Smooth muscle cell (in vitro differentiated cells): ENCODE measurements at regions not wholly inside any gene's neighbourhood (a gene's known extent, or its start where the extent isn't known, plus 50 kb on each side); places are given as distances from the start of the nearest gene placed in this dataset.

ENCODE experiments used
- DNase-seq: peaks from one replicate; lab custom pipeline; 2025; ENCODE audit not compliant: unreplicated experiment; lab: John Stamatoyannopoulos, UW
- H2AFZ ChIP-seq: fragments of 200-600 bp; sonication (generic); 2 replicates; pipeline ENCODE4 v1.6.0; 2016; ENCODE audit warnings: antibody characterized with exemption, low read depth, mild to moderate bottlenecking
- H3F3A ChIP-seq: fragments of 200-600 bp; sonication (generic); 2 replicates; pipeline ENCODE4 v1.6.0; 2017; ENCODE audit warnings: antibody characterized with exemption, low read depth
- H3K27ac ChIP-seq: fragments of 200-600 bp; sonication (generic); 2 replicates; pipeline ENCODE4 v1.5.1; 2016; ENCODE audit warnings: low read depth, mild to moderate bottlenecking
- H3K27me3 ChIP-seq: fragments of 200-600 bp; sonication (generic); 2 replicates; pipeline ENCODE4 v1.6.1; 2016; ENCODE audit warnings: low read depth, mild to moderate bottlenecking
- H3K36me3 ChIP-seq: fragments of 200-600 bp; sonication (generic); 2 replicates; pipeline ENCODE4 v1.5.1; 2016; ENCODE audit warnings: low read depth
- H3K4me1 ChIP-seq: fragments of 200-600 bp; sonication (generic); 2 replicates; pipeline ENCODE4 v1.5.1; 2016; ENCODE audit warnings: low read depth
- H3K4me2 ChIP-seq: fragments of 200-600 bp; sonication (generic); 2 replicates; pipeline ENCODE4 v1.6.0; 2016; ENCODE audit warnings: mild to moderate bottlenecking
- H3K4me3 ChIP-seq: fragments of 200-600 bp; sonication (generic); 2 replicates; pipeline ENCODE4 v1.5.1; 2016; ENCODE audit warnings: mild to moderate bottlenecking
- H3K79me2 ChIP-seq: fragments of 200-600 bp; sonication (generic); 2 replicates; pipeline ENCODE4 v1.6.0; 2016; ENCODE audit warnings: low read depth, mild to moderate bottlenecking
- H3K9ac ChIP-seq: fragments of 200-600 bp; sonication (generic); 2 replicates; pipeline ENCODE4 v1.6.0; 2016; ENCODE audit warnings: low read depth
- H3K9me3 ChIP-seq: fragments of 200-600 bp; sonication (generic); replicated peaks from 2 replicates; pipeline ENCODE4 v1.5.1; 2016; ENCODE audit warnings: low read depth
- H4K20me1 ChIP-seq: fragments of 200-600 bp; sonication (generic); 2 replicates; pipeline ENCODE4 v1.6.0; 2016; ENCODE audit warnings: low read depth
- WGBS: methylation state at CpG from one replicate; pipeline ENCODE4 v1.1.7; 2016; ENCODE audit warnings: low lambda C conversion rate; 5-methylcytosine and 5-hydroxymethylcytosine counted together
- TF ChIP-seq, protein P1 (sequence below): fragments of 200-600 bp; sonication (generic); IDR thresholded peaks from 2 replicates; pipeline ENCODE4 v1.5.1; 2017; ENCODE audit warnings: borderline replicate concordance, mild to moderate bottlenecking, antibody characterized with exemption; ENCODE audit not compliant: insufficient read depth, poor library complexity, severe bottlenecking

DNA sequence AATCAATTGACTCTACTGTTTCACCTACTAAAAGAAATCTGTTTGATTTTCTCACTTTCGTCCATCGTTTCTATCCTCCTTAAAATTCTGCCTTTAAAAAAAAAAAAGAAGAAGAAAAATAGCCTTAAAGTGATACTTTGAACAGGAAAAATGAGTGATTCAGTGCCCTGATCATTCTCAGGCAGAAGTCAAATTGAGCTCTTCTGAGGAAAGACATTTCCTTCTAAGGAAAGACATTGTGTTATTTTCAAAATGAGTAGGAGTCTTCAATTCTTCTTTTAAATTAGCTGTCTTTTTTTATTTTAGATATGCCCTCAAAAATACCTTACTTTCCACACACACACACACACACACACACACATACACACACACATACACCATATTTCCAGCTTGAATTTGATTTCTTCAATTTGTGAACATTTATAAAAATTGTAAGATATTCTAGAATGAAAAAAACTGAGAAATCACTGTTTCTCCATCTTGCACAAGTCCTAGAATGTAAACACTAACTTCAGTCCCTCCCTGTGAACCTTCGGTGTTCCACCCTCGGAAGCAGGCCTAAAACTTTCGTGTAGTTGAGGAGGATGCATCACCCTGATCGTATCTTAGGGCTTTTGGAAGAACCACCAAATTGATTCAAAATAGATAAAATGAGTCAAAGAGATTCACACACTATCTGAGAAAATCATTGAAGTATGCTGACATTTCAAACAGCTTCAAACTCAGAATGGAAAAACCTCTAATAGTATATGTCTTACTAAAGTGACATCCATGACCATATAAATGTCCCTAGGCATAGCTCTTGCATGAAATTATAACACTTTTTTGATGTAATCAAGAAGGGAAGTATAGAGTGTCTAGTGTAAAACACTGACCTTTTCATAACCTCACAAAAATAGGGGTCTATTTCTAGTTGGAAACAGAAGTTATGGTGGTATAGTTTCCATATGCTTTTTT, 270.8 kb downstream of the GATA3 start:
- no peaks in the 10 kb centered on the region for H3K79me2 ChIP-seq
- TF ChIP-seq, protein P1, sequence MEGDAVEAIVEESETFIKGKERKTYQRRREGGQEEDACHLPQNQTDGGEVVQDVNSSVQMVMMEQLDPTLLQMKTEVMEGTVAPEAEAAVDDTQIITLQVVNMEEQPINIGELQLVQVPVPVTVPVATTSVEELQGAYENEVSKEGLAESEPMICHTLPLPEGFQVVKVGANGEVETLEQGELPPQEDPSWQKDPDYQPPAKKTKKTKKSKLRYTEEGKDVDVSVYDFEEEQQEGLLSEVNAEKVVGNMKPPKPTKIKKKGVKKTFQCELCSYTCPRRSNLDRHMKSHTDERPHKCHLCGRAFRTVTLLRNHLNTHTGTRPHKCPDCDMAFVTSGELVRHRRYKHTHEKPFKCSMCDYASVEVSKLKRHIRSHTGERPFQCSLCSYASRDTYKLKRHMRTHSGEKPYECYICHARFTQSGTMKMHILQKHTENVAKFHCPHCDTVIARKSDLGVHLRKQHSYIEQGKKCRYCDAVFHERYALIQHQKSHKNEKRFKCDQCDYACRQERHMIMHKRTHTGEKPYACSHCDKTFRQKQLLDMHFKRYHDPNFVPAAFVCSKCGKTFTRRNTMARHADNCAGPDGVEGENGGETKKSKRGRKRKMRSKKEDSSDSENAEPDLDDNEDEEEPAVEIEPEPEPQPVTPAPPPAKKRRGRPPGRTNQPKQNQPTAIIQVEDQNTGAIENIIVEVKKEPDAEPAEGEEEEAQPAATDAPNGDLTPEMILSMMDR = no peak
- no peak for DNase-seq
- H3K4me2 ChIP-seq = no peak overlapping the region
- H2AFZ ChIP-seq = no peak overlapping the region
- WGBS = 75% methylated on average over 6 of the region's 6 CpGs
- no peaks in the 10 kb centered on the region for H4K20me1 ChIP-seq
- no peaks in the 10 kb centered on the region for H3F3A ChIP-seq
- H3K27me3 ChIP-seq = peaks cover 9% of the 10 kb centered on the region
- no peaks in the 10 kb centered on the region for H3K4me1 ChIP-seq
- H3K9ac ChIP-seq = no peak overlapping the region
- no peaks in the 10 kb centered on the region for H3K36me3 ChIP-seq
- H3K9me3 ChIP-seq = no peaks in the 10 kb centered on the region
- no peak overlapping the region for H3K4me3 ChIP-seq
- no peak overlapping the region for H3K27ac ChIP-seq

DNA sequence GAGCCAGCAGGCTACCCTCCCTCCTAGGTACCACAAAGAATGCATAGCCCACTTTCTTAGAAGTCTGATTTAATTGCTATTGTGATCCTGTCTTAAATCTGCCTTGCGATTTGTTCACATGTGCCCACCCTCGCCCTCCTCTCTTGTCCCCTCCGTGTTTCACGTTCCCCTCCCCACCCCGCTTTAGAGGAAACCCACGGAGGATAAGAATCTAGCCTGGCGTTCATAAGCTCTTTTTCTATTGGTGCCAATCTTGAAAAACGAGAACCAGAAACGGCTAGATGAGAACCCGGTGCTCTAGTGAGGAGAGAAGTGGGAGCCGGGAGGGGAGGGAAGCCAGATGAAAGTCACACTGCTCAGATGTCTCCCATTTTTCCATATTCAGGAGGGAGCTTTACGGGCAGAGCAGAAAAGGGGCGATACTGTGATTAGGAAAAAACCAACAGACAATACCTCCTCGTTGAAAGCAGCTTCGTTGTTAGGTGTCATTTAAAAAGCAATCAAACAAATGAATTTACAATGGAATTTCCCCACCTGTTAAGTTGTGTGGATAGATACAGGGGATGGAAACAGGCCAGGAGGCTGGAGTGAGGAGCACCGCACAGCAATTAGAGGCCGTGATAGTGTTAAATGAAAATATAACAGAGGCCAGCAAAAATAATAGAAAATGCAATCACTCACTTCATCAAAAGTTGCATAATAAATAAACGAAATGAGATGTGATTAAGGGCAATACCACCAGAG, 272.1 kb downstream of the GATA3 start:
- no peak overlapping the region for H3K4me2 ChIP-seq
- DNase-seq = no peak

DNA sequence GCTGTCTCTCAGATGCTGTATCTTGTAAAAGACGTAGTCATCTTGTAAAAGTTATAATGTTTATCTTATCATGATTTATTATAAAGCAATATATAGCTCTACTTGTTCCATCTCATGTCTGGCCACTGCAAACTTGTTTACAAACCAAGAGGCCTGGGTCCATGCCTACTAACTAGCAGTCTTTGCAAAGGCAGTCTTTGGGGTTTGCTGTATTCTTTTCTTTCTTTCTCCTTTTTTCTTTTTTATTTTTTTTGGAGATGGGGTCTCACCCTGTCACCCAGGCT, 272.6 kb downstream of the GATA3 start:
- no peak overlapping the region for H3K4me2 ChIP-seq
- no peak overlapping the region for H3K9ac ChIP-seq
- no peaks in the 10 kb centered on the region for H3K79me2 ChIP-seq
- WGBS = 48% methylated on average over 1 of the region's 1 CpG
- H3F3A ChIP-seq = no peaks in the 10 kb centered on the region
- H3K36me3 ChIP-seq = no peaks in the 10 kb centered on the region
- no peaks in the 10 kb centered on the region for H3K9me3 ChIP-seq
- TF ChIP-seq, protein P1 = no peak
- no peak overlapping the region for H3K27ac ChIP-seq
- H2AFZ ChIP-seq = no peak overlapping the region
- no peaks in the 10 kb centered on the region for H4K20me1 ChIP-seq
- DNase-seq = no peak
- H3K27me3 ChIP-seq = peaks cover 20% of the 10 kb centered on the region
- H3K4me3 ChIP-seq = no peak overlapping the region
- no peaks in the 10 kb centered on the region for H3K4me1 ChIP-seq

More for the DNA sequence above, 272.1 kb downstream of the GATA3 start:
- Histone ChIP-seq H3K36me3 (no peaks in the 10 kb centered on the region), H3K4me3 (no peak overlapping the region), H4K20me1 (no peaks in the 10 kb centered on the region), H3F3A (no peaks in the 10 kb centered on the region), H3K9ac (no peak overlapping the region), H2AFZ (no peak overlapping the region), H3K27me3 (peaks cover 22% of the 10 kb centered on the region), H3K9me3 (no peaks in the 10 kb centered on the region), H3K4me1 (no peaks in the 10 kb centered on the region), H3K79me2 (no peaks in the 10 kb centered on the region), H3K27ac (no peak overlapping the region)
- TF ChIP-seq, protein P1 = no peak
- 84% methylated on average over 18 of the region's 18 CpGs for WGBS
